HUDEP-2 (cell line): ENCODE measurements at regions not wholly inside any gene's neighbourhood (a gene's known extent, or its start where the extent isn't known, plus 50 kb on each side); places are given as distances from the start of the nearest gene placed in this dataset.
"Not testable (repeated sequence)": the region's sequence is repeated elsewhere in the genome, so short reads cannot be mapped to it uniquely, and the experiment has no call there.

Source experiments
- DNase-seq, 76 experiments: peaks; one replicate each; lab custom pipeline; 2025; ENCODE audit not compliant: unreplicated experiment in 76 of 76; lab: John Stamatoyannopoulos, UW

- no peak for DNase-seq
Measured at GRCh38 chr7:149569726-149570422, 72.3 kb upstream of the ZNF746 start.

DNA sequence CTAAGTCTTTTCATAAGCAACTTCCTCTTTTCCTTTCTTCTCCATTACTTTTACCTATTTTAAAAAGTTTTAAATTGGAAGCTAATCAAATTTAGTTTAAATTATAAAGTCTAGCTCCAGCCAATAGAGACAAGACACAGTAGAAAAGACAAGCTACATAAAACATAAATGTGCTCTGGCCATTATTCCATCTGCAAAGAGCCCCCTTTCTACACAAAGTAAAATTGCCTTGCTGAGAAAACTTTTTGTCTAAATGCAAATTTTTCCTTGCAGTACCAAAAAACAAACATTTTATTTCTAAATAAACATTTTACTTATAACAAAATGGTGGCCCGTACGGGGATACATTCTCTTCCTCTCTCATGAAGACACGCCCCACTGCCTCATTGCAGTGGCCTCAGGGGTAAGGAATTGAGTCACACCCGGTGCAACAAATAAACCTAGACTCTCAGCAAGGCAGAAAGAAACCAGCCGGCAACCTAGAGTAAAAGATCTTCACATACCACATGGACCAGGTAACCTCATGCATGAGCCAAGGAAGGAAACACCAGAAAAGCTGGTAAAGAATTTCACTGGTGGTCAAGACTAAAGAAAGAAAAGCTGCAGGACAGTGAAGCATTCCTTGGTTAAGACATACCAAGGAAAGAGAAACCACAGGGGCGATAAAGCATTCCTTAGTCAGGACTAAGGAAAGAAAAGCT is 71.6 kb upstream of the ZNF746 start:
- no peak for DNase-seq

- DNase-seq: no peak
Measured at GRCh38 chr7:149568218-149568617, 70.6 kb upstream of the ZNF746 start.

DNA sequence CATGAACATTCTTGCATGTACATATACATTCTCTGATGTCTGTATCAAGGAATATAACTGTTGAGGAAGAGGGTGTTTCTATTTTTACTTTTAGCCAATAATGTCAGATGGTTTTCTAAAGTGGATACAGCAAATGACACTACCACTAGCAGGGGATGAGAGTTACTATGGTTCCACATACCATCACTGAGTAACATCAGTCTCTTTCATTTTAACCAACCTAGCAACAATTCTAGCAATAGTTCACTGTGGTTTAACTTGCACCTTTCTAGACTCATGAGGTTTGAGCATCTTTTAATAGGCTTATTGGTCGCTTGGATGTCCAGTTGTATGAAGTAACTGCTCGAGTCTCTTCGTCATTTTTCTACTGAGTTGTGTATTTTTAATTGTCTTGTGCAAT is 68.5 kb upstream of the ZNF746 start:
- no peak for DNase-seq

DNA sequence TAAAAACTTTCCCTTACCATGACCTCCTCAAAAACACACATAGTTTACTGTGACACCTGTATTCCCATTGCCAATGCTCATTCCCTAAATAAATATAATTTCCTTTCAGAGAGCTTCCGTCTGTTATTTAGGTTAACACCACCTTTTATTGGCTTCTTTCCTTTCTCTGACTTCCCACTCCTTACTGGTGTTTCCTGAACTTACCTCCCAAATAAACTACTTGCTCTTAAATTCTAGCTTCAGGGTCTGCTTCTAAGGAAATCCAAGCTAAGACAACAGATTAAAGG is 67.4 kb upstream of the ZNF746 start:
- no peak for DNase-seq

DNA sequence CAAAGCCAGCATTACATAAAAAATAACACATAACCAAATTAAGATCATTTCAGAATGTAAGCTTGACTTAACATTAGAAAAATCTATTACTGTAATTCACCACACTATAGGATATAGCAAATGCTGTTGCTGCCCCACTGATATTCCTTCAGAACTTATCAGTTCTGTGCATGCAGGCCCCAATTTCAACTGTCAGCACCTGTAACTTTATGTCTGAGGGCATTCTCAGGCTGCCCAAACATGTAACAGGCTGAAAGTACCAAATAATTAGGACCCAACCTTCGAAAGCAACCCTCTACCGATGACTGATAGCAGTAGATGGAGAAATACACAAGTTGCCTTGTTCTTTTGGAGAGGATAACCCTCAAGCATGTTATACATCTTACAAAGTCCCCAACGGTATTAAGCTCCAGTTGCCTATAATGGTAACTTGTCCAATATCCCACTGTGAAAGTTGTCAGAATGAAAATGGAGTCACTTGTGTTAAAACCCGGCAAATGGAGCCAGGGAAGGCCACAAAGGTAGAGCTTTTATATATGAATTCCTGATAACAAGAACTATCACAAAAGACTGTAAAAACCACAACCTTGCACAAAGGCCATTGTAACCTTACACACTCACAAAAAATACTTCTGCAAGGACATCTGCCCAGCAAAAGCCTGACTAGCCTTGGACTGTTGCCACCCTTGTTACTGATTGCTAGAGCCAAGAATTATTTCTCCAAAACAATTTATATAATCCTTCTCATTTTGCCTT is 66.9 kb upstream of the ZNF746 start:
- DNase-seq: peak in 26 of 76 experiments; percentile 0 to 51 (median 12)

DNA sequence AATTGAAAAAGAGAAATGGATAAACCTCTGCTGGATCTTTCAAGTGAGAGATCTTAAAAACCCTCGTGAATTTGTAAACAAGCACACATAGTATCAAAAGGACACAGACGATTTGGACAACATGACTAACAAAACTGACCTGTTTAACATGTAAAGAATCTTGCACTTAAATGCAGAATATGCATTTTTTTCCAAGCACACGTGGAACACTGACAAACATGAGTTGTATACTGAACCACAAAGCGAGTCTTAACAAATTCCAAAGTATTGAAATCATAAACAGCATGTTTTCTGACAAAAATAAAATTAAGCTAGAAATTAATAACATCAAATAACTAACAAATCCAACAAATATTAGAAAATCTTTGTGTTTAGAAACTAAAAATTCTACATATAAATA is 65.0 kb upstream of the ZNF746 start:
- no peak for DNase-seq

DNA sequence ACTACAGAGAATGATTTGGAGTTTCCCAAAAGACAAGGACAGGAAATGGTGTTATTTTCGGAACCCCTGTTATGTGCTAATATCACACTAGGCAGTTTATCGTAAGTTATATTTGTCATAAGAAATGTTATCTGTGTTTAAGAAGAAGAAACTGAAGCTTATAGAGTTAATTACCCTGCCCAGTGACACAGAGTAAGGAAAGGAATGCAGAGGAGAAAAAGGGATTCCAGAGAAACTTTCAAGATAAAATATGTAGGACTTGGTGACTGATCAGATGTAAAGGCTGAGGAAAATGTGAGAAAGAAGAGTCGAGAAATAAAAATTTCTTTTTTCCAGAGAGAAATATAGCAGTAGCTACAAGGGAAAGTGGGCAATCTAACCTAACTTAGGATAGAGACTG is 63.5 kb upstream of the ZNF746 start:
- no peak for DNase-seq

DNA sequence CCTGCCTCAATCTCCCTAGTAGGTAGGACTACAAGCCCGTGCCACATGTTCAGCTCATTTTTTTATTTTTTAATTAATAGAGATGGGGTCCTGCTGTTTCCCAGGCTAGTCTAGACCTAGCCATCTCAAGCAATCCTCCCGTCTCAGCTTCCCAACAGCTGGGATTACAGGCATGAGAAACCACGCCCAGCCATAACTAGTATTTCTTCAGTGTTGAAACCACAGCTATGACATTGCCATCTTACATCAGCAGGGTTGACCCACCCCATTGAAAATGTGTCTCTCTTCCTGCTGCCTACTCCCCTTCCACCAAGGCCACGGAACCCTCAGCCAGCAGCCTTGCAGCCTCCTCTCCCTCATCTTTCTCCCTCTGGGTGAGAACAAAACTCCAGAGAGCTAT is 62.1 kb upstream of the ZNF746 start:
- DNase-seq: no peak

GRCh38 chr7:149558149-149558861 is 60.7 kb upstream of the ZNF746 start:
- no peak for DNase-seq

DNA sequence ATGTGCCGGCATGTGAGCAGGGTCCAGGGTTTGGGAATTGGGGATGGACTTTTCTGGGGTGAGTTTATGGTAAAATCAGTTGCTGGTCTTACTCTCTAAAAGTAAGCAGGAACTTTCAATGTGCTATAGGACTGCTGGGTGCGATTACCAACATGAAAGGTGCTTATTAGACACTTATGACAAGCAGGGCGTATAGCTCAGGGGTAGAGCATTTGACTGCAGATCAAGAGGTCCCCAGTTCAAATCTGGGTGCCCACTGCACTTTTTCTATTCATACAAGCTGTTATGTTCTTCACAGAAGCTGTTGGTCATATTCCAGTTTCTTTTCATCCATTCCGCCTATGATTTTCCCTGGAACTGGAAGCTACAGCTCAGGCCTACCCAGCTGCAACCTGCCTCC is 58.9 kb upstream of the ZNF746 start:
- DNase-seq: not testable (repeated sequence)

DNA sequence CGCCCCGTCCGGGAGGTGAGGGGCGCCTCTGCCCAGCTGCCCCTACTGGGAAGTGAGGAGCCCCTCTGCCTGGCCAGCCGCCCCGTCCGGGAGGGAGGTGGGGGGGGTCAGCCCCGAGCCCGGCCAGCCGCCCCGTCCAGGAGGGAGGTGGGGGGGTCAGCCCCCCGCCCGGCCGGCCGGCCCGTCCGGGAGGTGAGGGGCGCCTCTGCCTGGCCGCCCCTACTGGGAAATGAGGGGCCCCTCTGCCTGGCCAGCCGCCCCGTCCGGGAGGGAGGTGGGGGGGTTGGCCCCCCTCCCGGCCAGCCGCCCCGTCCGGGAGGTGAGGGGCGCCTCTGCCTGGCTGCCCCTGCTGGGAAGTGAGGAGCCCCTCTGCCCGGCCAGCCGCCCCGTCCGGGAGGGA is 57.2 kb upstream of the ZNF746 start:
- not testable (repeated sequence) for DNase-seq

GRCh38 chr7:149553991-149554390 is 56.4 kb upstream of the ZNF746 start:
- not testable (repeated sequence) for DNase-seq

DNA sequence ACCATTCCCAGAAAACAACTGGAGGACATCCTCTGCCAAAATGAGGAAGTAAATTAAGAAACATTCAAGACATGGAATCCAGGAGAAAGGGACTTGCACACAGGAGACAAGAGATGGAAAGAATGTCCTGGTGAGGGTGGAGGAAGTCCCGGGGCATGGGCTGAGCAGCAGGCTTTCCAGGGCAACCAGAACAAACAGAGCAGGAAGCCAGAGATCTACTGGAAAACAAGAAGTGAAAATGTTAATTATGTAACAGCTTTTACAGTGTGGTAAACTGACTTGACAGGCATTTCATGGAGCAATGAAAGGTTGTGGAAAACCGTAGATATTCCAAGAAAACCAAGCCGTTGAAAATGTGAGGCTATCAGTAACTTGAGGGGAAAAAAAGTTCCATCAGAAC is 55.2 kb upstream of the ZNF746 start:
- DNase-seq: no peak
